NB4 (cell line): ENCODE measurements at regions not wholly inside any gene's neighbourhood (a gene's known extent, or its start where the extent isn't known, plus 50 kb on each side); places are given as distances from the start of the nearest gene placed in this dataset.

ENCODE experiments used
- CTCF ChIP-seq: IDR thresholded peaks from one replicate; pipeline ENCODE4 v1.5.1; 2012; ENCODE audit warnings: low read depth, low read length
- MAX ChIP-seq: IDR thresholded peaks from 2 replicates; pipeline ENCODE4 v1.6.1; 2011; ENCODE audit warnings: low read depth, low read length
- MYC ChIP-seq: IDR thresholded peaks from 2 replicates; pipeline ENCODE4 v1.6.1; 2011; ENCODE audit warnings: low read depth, low read length
- POLR2A ChIP-seq: IDR thresholded peaks from 2 replicates; pipeline ENCODE4 v1.6.1; 2011; ENCODE audit warnings: mild to moderate bottlenecking; ENCODE audit not compliant: insufficient read length; ENCODE audit errors: extremely low read depth

GRCh38 chr20:53712212-53712977, 118.8 kb upstream of the ZNF217 start:
- no peak for TF ChIP-seq CTCF
- no peak for TF ChIP-seq MAX
- TF ChIP-seq POLR2A: no peak
- TF ChIP-seq MYC: no peak
